Stomach smooth muscle (tissue), 2 donors: ENCODE measurements at regions not wholly inside any gene's neighbourhood (a gene's known extent, or its start where the extent isn't known, plus 50 kb on each side); places are given as distances from the start of the nearest gene placed in this dataset.
"Not testable (repeated sequence)": the region's sequence is repeated elsewhere in the genome, so short reads cannot be mapped to it uniquely, and the experiment has no call there.

Experiments
- H3K27ac ChIP-seq: one replicate; pipeline ENCODE4 v1.7.0; 2013; ENCODE audit warnings: mild to moderate bottlenecking, low read length, inconsistent platforms
- H3K27me3 ChIP-seq, 2 donors: one replicate each; pipeline ENCODE4 v1.7.0; 2013; ENCODE audit warnings: low read length in 2 of 2; ENCODE audit not compliant: insufficient read depth in 2 of 2, control insufficient read depth in 1 of 2
- H3K36me3 ChIP-seq, 2 donors: one replicate each; pipeline ENCODE4 v1.7.0; 2013; ENCODE audit warnings: low read length in 2 of 2; ENCODE audit not compliant: control insufficient read depth in 2 of 2, insufficient read depth in 2 of 2
- H3K4me1 ChIP-seq: one replicate; pipeline ENCODE4 v1.7.0; 2013; ENCODE audit warnings: low read length; ENCODE audit not compliant: control insufficient read depth, insufficient read depth
- H3K4me3 ChIP-seq, 2 donors: one replicate each; pipeline ENCODE4 v1.7.0; 2013; ENCODE audit warnings: low read length in 2 of 2
- H3K9ac ChIP-seq, 2 donors: one replicate each; pipeline ENCODE4 v1.7.0; 2013; ENCODE audit warnings: low read length in 2 of 2, mild to moderate bottlenecking in 1 of 2
- H3K9me3 ChIP-seq, 2 donors: one replicate each; pipeline ENCODE4 v1.7.0; 2013; ENCODE audit warnings: low read length in 2 of 2; ENCODE audit not compliant: control insufficient read depth in 2 of 2
- donor health status: healthy.
- donor health status: Pancreatic carcinoma.

- Histone ChIP-seq H3K9me3 (peaks cover 0 to 3% of the 10 kb centered on the region in 2 donors), H3K4me1 (peaks cover 6% of the 10 kb centered on the region), H3K9ac (no peak overlapping the region), H3K36me3 (no peaks in the 10 kb centered on the region), H3K27ac (no peak overlapping the region), H3K27me3 (no peaks in the 10 kb centered on the region), H3K4me3 (no peak overlapping the region)
Measured at GRCh38 chr15:98347866-98348265, 300.5 kb upstream of the IGF1R start.

DNA sequence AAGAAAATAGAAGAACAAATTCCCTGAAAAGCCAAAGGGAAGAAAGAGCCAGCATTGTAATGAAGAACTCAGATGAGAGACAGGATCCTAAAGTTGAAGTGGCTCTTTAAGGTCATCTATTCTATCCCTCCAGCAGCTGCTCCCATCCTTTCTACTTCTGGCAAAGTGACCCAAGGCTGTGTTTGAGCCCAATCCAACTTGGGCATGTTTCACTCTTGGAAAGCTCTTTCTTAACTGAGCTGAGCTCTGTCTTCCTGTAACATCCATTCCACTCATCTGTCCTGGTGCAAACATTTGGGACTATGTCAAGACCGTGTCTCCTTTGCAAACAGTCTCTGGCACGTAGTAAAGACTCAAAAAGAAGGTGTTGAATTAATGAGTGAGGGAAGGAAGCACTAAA lies 298.1 kb upstream of the IGF1R start:
- Histone ChIP-seq H3K9me3 (peaks cover 0 to 3% of the 10 kb centered on the region in 2 donors), H3K4me3 (no peak overlapping the region), H3K9ac (no peak overlapping the region), H3K27me3 (no peaks in the 10 kb centered on the region), H3K27ac (no peak overlapping the region), H3K4me1 (peaks cover 6% of the 10 kb centered on the region), H3K36me3 (no peaks in the 10 kb centered on the region)

GRCh38 chr15:98358274-98358673 lies 290.1 kb upstream of the IGF1R start:
- not testable (repeated sequence) for H3K9me3 ChIP-seq, H3K4me1 ChIP-seq, H3K27ac ChIP-seq, H3K9ac ChIP-seq, H3K4me3 ChIP-seq, H3K36me3 ChIP-seq, H3K27me3 ChIP-seq

DNA sequence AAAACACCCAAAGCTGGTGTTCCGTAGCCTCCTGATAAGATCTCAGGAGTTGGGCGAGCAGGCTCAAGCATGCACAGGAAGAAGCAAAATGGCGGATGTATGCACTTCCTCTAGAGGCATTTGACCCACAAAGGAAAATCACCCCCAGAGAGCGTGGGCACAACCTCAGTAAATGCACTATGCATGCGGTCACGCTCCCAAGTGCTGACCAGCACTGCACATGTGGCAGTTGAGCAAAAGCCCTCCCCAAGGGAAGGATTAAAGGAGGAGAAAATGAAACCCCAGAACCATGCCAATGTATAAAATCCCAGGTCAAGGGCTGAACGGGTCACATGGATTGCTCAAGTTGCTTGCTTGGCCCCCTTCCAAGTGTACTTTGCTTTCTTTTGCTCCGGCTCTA lies 289.4 kb upstream of the IGF1R start:
- Histone ChIP-seq H3K27ac (no peak overlapping the region), H3K27me3 (no peaks in the 10 kb centered on the region), H3K4me3 (no peak overlapping the region)

DNA sequence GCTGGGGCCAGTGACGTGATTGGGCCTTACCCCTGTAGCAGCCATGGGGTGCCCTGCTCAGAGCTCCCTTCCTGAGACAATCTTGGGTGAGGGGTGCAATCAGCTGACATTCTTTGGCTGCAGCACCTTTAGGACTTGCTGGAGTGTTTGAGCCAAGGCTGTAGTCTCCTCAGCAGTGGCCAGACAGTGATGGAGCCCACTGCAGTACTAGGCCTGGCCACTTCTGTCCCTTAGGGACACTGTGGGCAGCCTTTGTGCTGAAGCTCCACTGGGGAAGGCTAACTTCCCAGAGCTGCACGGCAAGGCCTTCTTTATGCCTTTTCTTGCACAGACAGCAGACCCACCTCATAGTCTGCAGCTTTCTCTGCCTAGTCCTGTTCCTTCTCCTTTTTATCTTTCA lies 284.9 kb upstream of the IGF1R start:
- Histone ChIP-seq H3K4me1 (peaks cover 23% of the 10 kb centered on the region), H3K4me3 (no peak overlapping the region), H3K9me3 (no peaks in the 10 kb centered on the region), H3K27me3 (no peaks in the 10 kb centered on the region), H3K27ac (peak overlapping the region; percentile 66), H3K36me3 (no peaks in the 10 kb centered on the region), H3K9ac (no peak overlapping the region)

More for the DNA sequence above, 289.4 kb upstream of the IGF1R start:
- peaks cover 9% of the 10 kb centered on the region for H3K4me1 ChIP-seq
- no peak overlapping the region for H3K9ac ChIP-seq
- no peaks in the 10 kb centered on the region for H3K9me3 ChIP-seq
- H3K36me3 ChIP-seq = no peaks in the 10 kb centered on the region

GRCh38 chr15:98363955-98364354 lies 284.4 kb upstream of the IGF1R start:
- H3K9ac ChIP-seq = no peak overlapping the region

DNA sequence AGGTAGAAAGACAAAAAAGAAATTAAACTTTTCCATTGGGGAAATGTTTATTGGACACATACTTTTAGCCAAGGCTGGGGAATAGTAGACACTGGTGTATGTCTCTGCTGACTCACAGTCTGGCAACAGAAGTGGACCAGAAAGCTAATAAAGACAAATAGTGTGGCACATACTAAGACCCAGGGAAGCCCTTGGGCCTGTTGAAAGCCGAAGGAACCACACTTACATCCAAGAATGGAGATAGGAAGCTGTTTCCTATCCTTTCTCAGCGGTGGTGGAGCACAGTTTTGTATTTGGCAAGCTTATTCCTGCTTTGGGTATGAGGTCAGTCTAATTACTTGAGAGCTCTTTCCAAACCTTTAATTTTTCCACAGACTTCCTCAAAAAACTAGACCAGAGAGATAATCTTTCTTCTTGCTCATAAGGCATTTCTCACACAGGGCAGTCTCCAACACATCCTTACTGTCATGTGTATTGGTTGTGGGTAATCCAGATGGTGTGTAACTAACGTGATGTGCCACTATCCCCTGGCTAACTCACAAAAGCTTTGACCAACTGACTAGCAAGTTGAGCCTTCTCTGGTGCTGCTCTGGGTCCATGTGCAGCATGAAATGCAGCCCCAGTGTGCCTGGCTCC lies 279.1 kb upstream of the IGF1R start:
- no peaks in the 10 kb centered on the region for H3K9me3 ChIP-seq
- no peaks in the 10 kb centered on the region for H3K36me3 ChIP-seq
- peak overlapping the region; percentile 85 for H3K27ac ChIP-seq
- H3K9ac ChIP-seq = no peak overlapping the region
- peaks cover 33% of the 10 kb centered on the region for H3K4me1 ChIP-seq
- no peaks in the 10 kb centered on the region for H3K27me3 ChIP-seq
- H3K4me3 ChIP-seq = peak overlapping the region in 1 of 2 donors; percentile 8

More at GRCh38 chr15:98363955-98364354, 284.4 kb upstream of the IGF1R start:
- Histone ChIP-seq H3K27me3 (no peaks in the 10 kb centered on the region), H3K4me3 (peak overlapping the region in 1 of 2 donors; percentile 22), H3K9me3 (no peaks in the 10 kb centered on the region), H3K27ac (peak overlapping the region; percentile 66), H3K36me3 (no peaks in the 10 kb centered on the region), H3K4me1 (peaks cover 29% of the 10 kb centered on the region)

DNA sequence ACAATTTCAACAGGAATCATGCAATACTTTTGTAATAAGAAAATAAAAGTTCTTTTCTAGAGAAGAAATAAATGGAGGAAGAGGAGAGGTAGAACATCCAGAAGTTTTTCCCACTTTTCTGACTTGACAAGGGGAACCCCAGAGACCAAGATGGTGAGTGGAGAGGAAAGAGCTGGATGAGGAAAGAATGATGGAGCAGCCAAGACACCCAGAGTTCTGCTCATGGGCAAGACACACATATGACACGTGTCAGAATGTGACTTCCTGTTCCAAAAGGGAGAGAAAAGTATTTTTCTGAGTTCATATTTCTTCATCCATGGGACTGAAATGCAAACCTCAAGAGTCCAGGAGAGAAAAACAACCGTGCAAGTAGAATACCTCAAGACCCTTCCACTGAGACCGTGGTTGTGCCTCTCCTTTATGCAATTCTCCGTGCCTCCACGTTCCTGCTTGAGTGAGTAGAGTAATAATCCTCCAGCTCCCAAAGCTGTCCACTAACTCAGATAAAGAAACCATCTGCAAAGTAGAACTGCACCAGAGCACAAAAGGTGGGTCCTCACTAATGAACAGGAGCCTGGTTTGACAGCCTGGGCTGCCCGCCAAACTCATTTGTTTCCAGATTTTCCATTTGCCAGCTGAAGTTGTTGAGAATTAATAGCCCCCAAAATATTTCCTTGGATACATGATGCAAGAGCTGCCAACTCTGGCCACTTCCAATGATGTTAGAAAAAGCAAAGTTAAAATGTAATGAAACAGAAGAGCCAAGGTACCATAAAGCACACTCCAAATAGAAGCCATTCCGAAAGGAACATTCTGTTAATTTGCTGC lies 272.6 kb upstream of the IGF1R start:
- Histone ChIP-seq H3K27ac (peak overlapping the region; percentile 87), H3K9ac (no peak overlapping the region), H3K9me3 (peaks cover 0 to 3% of the 10 kb centered on the region in 2 donors), H3K27me3 (no peaks in the 10 kb centered on the region), H3K4me3 (peak overlapping the region in 1 of 2 donors; percentile 59), H3K4me1 (peaks cover 28% of the 10 kb centered on the region), H3K36me3 (no peaks in the 10 kb centered on the region)

- Histone ChIP-seq H3K36me3 (no peaks in the 10 kb centered on the region), H3K4me3 (no peak overlapping the region)
Measured at GRCh38 chr15:98380721-98381120, 267.6 kb upstream of the IGF1R start.

DNA sequence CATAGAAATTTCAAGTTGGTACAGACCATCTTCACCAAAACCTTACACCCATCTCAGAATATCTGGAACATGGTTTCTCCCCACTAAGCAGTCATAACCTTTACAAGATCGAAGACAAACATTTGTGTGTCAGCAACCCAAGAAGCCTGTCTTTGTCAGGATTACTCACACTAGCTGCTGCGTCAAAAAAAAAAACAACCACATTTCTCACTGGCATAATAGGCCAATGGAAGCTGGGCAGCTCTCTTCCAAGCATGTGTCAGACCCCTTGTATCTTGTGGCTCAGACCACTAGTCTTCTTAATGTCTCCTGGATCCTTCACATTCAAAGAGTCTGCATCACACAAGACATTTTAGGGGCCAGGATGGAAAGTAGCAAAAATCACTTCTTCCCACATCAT lies 266.9 kb upstream of the IGF1R start:
- Histone ChIP-seq H3K27ac (no peak overlapping the region), H3K4me1 (peaks cover 11% of the 10 kb centered on the region)

More at GRCh38 chr15:98380721-98381120, 267.6 kb upstream of the IGF1R start:
- peaks cover 15% of the 10 kb centered on the region for H3K4me1 ChIP-seq
- no peak overlapping the region for H3K9ac ChIP-seq
- H3K27me3 ChIP-seq = no peaks in the 10 kb centered on the region
- no peak overlapping the region for H3K27ac ChIP-seq
- peaks cover 0 to 3% of the 10 kb centered on the region in 2 donors for H3K9me3 ChIP-seq

DNA sequence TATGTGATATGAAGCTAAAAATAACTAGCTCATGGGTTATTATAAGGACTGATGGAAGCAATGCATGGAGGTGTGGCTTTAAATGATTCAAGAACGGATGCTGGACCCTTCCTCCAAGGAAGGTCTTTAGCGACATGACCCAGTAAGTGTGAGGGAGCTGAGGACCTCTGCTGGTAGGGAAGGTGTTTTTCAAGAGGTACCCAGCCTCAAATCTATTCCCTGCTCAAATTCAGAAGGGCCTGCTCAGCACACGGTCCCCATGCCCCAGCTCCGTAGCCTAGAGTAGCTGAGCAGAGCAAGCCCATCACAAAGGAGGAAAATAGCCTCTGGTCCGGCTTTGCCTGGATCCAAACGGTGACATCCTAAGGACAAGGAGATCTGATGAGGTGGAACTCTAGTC lies 266.2 kb upstream of the IGF1R start:
- Histone ChIP-seq H3K9ac (no peak overlapping the region), H3K27me3 (no peaks in the 10 kb centered on the region), H3K4me3 (no peak overlapping the region), H3K4me1 (peaks cover 6% of the 10 kb centered on the region), H3K27ac (no peak overlapping the region), H3K36me3 (no peaks in the 10 kb centered on the region), H3K9me3 (peaks cover 0 to under 1% of the 10 kb centered on the region in 2 donors)

More for the DNA sequence above, 266.9 kb upstream of the IGF1R start:
- Histone ChIP-seq H3K9ac (no peak overlapping the region), H3K4me3 (no peak overlapping the region), H3K36me3 (no peaks in the 10 kb centered on the region), H3K9me3 (peaks cover 0 to 3% of the 10 kb centered on the region in 2 donors), H3K27me3 (no peaks in the 10 kb centered on the region)
